Bronchial epithelial cell (primary cell): ENCODE measurements at regions not wholly inside any gene's neighbourhood (a gene's known extent, or its start where the extent isn't known, plus 50 kb on each side); places are given as distances from the start of the nearest gene placed in this dataset.

Experiments
- DNase-seq: peaks from one replicate; pipeline ENCODE4 v3.0.0-alpha.2; 2010; ENCODE audit warnings: low read depth
- FAIRE-seq: peaks from 2 replicates; lab custom pipeline; 2011; peaks lifted over from hg19 to GRCh38; lab: Jason Lieb, UNC
- H3K27me3 ChIP-seq: 2 replicates; pipeline ENCODE4 v1.5.1; 2011; ENCODE audit warnings: low read length; ENCODE audit not compliant: control insufficient read depth, insufficient read depth
- H3K36me3 ChIP-seq: 2 replicates; pipeline ENCODE4 v1.5.1; 2011; ENCODE audit warnings: low read length; ENCODE audit not compliant: control insufficient read depth, insufficient read depth
- H3K4me3 ChIP-seq: 2 replicates; pipeline ENCODE4 v1.5.1; 2011; ENCODE audit warnings: mild to moderate bottlenecking, low read depth, low read length, control low read depth
- TF ChIP-seq, protein P1 (sequence below): IDR thresholded peaks from 2 replicates; pipeline ENCODE4 v1.5.1; 2011; ENCODE audit warnings: mild to moderate bottlenecking, moderate library complexity, low read length, control low read depth, inconsistent platforms; ENCODE audit not compliant: insufficient read depth, severe bottlenecking

DNA sequence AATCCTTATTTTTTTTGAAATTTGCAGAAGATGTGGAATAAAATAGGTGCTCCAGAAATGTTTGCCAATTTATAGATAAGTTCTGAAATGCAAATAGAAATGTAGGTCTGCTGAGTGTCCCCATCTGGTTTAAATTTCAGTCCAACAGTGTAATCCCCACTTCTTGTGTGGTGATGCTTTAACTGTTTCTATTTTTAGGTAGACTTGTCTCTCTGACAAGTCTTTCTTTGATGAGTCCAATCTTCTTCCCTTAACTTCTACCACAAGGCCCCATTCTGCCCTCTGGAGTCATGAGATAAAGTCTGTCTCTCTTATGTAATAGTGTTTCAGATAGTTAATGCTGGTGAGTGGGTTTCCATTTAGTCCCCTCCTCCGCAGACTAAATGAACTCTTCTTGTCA is 390.4 kb downstream of the RFC3 start:
- no peak overlapping the region for H3K4me3 ChIP-seq
- FAIRE-seq, result no peak
- H3K27me3 ChIP-seq, result no peaks in the 10 kb centered on the region
- TF ChIP-seq, protein P1, sequence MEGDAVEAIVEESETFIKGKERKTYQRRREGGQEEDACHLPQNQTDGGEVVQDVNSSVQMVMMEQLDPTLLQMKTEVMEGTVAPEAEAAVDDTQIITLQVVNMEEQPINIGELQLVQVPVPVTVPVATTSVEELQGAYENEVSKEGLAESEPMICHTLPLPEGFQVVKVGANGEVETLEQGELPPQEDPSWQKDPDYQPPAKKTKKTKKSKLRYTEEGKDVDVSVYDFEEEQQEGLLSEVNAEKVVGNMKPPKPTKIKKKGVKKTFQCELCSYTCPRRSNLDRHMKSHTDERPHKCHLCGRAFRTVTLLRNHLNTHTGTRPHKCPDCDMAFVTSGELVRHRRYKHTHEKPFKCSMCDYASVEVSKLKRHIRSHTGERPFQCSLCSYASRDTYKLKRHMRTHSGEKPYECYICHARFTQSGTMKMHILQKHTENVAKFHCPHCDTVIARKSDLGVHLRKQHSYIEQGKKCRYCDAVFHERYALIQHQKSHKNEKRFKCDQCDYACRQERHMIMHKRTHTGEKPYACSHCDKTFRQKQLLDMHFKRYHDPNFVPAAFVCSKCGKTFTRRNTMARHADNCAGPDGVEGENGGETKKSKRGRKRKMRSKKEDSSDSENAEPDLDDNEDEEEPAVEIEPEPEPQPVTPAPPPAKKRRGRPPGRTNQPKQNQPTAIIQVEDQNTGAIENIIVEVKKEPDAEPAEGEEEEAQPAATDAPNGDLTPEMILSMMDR, result no peak
- DNase-seq, result no peak
- H3K36me3 ChIP-seq, result no peaks in the 10 kb centered on the region

DNA sequence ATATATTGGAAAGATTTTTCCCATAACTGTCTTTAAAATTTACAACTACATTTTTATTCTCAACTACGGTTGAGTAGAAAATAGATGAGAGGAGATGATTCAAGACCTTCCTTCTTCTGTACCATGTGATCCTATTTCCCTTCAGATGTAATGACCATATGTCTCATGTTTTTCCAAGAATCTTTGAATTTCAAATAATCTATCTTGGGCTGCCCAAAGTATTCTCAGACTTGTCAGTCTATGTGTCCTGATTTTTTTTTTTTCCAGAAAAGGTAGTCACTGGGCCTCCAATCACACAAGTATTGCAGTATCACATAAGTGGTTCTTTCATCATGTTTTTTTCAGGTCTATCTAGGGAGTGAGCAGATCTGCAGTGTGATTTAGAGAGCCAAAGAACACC is 392.4 kb downstream of the RFC3 start:
- H3K4me3 ChIP-seq, result no peak overlapping the region
- TF ChIP-seq, protein P1, result no peak
- no peaks in the 10 kb centered on the region for H3K27me3 ChIP-seq
- DNase-seq, result no peak
- no peaks in the 10 kb centered on the region for H3K36me3 ChIP-seq
- FAIRE-seq, result no peak

DNA sequence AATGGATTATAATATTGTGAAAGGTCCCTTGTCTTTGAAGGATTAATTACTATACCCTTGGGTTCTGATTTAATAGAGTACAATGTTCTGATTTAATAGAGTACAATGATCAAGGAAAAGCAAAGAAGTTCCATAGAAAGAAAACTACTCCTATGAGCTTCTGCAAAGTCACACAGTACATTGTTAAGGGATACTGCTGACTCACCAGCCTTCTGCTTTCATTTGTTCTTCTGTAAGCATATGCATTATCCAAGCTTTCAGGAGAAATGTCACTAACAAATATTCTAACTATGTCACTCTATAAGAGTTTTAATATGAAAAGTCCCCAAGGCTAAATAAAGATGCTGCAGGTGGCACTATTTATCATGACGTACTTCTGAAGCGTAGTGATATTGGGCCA is 396.7 kb downstream of the RFC3 start:
- DNase-seq, result peak; percentile 27
- Histone ChIP-seq H3K36me3 (no peaks in the 10 kb centered on the region), H3K27me3 (no peaks in the 10 kb centered on the region), H3K4me3 (no peak overlapping the region)
- FAIRE-seq, result no peak
- TF ChIP-seq, protein P1, result no peak

DNA sequence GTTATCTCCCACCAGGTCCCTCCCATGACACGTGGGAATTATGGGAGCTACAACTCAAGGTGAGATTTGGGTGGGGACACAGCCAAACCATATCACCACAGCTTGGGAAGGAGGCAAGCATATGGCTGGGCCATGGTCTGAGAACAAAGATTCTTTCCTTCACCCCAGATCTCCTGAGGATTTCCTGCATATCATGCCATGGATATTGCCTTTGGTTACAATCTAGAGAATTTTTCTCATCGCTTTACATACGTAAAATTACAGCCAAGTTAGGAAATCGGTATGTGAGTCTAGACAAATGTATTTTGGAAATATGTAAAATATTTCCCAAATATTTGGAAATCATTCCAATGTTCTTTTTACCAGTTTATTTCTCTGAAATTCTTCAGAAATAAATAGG is 398.3 kb downstream of the RFC3 start:
- no peaks in the 10 kb centered on the region for H3K36me3 ChIP-seq
- FAIRE-seq, result no peak
- DNase-seq, result no peak
- TF ChIP-seq, protein P1, result no peak
- H3K4me3 ChIP-seq, result no peak overlapping the region
- no peaks in the 10 kb centered on the region for H3K27me3 ChIP-seq

DNA sequence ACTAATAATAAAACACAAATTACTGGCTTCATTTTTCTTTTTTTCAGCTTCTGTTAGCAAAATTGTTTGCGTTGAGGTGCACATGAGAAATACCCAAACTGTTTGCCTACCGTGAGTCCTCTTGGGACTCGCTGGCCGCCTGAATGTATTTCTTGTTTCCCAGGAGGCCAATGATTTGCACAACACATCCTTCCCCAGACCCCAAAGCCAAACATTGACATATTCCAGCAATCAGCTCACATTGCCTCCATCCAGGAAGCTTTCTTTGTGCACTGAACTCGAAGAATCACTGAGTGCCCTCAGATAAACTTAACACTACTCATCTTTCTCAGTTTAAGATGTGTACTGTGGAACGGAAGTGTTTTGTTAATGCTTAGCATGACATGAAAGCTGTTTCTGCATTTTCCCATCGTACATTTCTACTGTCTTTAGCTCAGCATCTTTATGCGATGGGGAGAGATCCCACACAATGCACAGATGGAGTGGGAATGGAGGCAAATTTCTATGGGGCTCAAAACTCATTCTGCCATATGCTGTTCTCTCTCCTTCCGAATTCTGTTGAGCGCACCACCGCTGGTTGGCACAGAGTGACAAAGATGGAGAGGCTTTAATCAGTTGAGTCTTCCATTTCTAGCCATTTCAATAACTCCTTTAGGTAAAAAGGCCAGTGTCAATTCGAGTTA is 399.5 kb downstream of the RFC3 start:
- FAIRE-seq (peak; percentile 58), DNase-seq (no peak)
- TF ChIP-seq, protein P1, result no peak
- no peaks in the 10 kb centered on the region for H3K27me3 ChIP-seq
- no peak overlapping the region for H3K4me3 ChIP-seq
- no peaks in the 10 kb centered on the region for H3K36me3 ChIP-seq

DNA sequence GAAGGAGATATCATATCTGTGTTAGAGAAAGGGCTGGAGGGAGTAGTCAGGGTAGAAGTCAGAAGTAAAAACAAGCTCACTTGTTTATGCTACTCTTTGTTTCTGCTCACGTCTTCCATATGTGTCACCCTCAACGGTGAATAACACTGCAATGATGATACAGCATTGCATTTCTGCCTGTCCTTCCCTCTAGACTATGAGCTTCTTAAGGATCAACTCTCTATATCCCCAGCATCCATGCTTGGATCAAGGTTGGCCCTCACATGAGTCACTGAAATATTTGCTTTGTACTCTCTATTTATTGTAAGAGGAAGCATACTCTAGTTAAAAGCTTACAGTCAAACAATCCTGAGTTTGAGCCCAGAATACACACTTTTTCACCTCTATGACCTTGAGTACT is 406.0 kb downstream of the RFC3 start:
- DNase-seq (peak; percentile 23), FAIRE-seq (no peak)
- TF ChIP-seq, protein P1, result no peak
- no peak overlapping the region for H3K4me3 ChIP-seq
- no peaks in the 10 kb centered on the region for H3K27me3 ChIP-seq
- no peaks in the 10 kb centered on the region for H3K36me3 ChIP-seq
